Common myeloid progenitor, CD34-positive (primary cell): ENCODE measurements at regions not wholly inside any gene's neighbourhood (a gene's known extent, or its start where the extent isn't known, plus 50 kb on each side); places are given as distances from the start of the nearest gene placed in this dataset.

Experiments
- CTCF ChIA-PET: fragments of 350-600 bp; sonication (Branson Sonifier 250); formaldehyde crosslinking; loops from one replicate; lab custom pipeline; 2021; ENCODE audit warnings: antibody characterized with exemption; lab: Charles Lee
- POLR2A ChIA-PET: fragments of 350-600 bp; sonication (Branson Sonifier 250); formaldehyde crosslinking; loops from one replicate; lab custom pipeline; 2021; ENCODE audit warnings: antibody characterized with exemption; lab: Charles Lee
- DNase-seq, 3 donors: peaks; one replicate each; pipeline versions ENCODE4 v3.0.0 to v3.0.0-alpha.2; 2013
- H3K27ac ChIP-seq, 2 experiments: 1 replicate in 1 of 2; 2 replicates in 1 of 2; pipeline ENCODE4 v1.7.0; 2013; ENCODE audit warnings: inconsistent platforms in 2 of 2, low read length in 2 of 2, mild to moderate bottlenecking in 2 of 2, low read depth in 1 of 2, moderate library complexity in 1 of 2; ENCODE audit not compliant: severe bottlenecking in 2 of 2, insufficient read depth in 1 of 2, poor library complexity in 1 of 2
- H3K27me3 ChIP-seq, 5 experiments: replicated peaks in 2 of 5; 1 replicate in 3 of 5; 2 replicates in 2 of 5; pipeline versions ENCODE4 v1.6.1 to v1.7.0; 2013; ENCODE audit warnings: low read length in 4 of 5, mild to moderate bottlenecking in 2 of 5, moderate library complexity in 2 of 5, inconsistent platforms in 1 of 5; ENCODE audit not compliant: insufficient read depth in 5 of 5, control insufficient read depth in 4 of 5
- H3K36me3 ChIP-seq, 4 experiments: 1 replicate in 2 of 4; 2 replicates in 2 of 4; pipeline versions ENCODE4 v1.6.1 to v1.7.0; 2013; ENCODE audit warnings: low read length in 3 of 4, control low read depth in 1 of 4, mild to moderate bottlenecking in 1 of 4; ENCODE audit not compliant: control insufficient read depth in 4 of 4, insufficient read depth in 4 of 4
- H3K4me1 ChIP-seq, 4 experiments: 1 replicate in 3 of 4; 2 replicates in 1 of 4; pipeline versions ENCODE4 v1.6.1 to v1.7.1; 2013; ENCODE audit warnings: low read length in 3 of 4, mild to moderate bottlenecking in 3 of 4, control low read depth in 1 of 4, inconsistent platforms in 1 of 4, moderate library complexity in 1 of 4; ENCODE audit not compliant: control insufficient read depth in 4 of 4, insufficient read depth in 4 of 4; ENCODE audit errors: control extremely low read depth in 1 of 4
- H3K4me3 ChIP-seq, 7 experiments: 1 replicate in 4 of 7; 2 replicates in 3 of 7; pipeline versions ENCODE4 v1.5.1 to v1.7.0; 2013; ENCODE audit warnings: mild to moderate bottlenecking in 7 of 7, low read length in 6 of 7, moderate library complexity in 6 of 7, inconsistent platforms in 2 of 7, low read depth in 2 of 7, control low read depth in 1 of 7; ENCODE audit not compliant: insufficient read depth in 4 of 7, control insufficient read depth in 1 of 7; ENCODE audit errors: extremely low read depth in 1 of 7
- H3K9me3 ChIP-seq, 5 experiments: 1 replicate in 4 of 5; 2 replicates in 1 of 5; pipeline versions ENCODE4 v1.6.1 to v1.7.1; 2013; ENCODE audit warnings: low read length in 4 of 5, mild to moderate bottlenecking in 2 of 5, inconsistent platforms in 1 of 5, low read depth in 1 of 5, moderate library complexity in 1 of 5; ENCODE audit not compliant: control insufficient read depth in 4 of 5, insufficient read depth in 2 of 5; ENCODE audit errors: control extremely low read depth in 1 of 5
- WGBS: methylation state at CpG from one replicate; pipeline ENCODE4 v1.1.5; 2013; ENCODE audit not compliant: insufficient coverage; 5-methylcytosine and 5-hydroxymethylcytosine counted together

DNA sequence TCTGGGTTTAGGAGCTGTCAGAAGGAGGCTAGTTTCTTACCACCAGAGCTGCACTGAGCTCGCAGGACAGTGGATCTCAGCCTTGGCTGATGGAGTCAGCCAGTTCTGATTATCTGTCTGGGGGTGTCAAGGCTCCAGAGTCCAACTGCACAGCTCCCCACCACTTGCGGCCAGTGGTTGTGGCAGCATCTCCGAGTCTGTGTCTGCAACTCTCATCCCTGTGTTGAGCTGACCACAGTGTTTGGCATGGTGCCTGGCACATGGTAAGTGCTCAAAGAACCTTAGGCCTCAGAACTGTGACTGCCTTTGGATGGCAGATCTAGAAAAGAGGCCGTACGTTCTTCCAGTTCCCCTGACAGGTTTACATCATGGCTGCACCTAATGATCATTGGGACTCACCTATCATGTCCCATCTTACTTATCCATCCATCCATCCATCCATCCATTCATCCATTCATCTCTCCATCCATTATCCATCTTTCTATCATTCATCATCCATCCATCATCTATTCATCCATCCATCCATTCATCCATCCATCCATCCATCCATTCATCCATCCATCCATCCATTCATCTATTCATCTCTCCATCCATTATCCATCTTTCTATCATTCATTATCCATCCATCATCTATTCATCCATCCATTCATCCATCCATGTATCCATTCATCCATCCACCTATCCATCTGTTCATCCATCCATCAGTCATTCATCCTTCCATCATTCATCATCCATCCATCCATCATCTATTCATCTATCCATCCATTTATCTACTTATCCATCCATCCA is 114.5 kb downstream of the CRYAA start:
- H3K9me3 ChIP-seq = no peaks in the 10 kb centered on the region
- H3K36me3 ChIP-seq = no peaks in the 10 kb centered on the region
- CTCF ChIA-PET = no interaction called here
- no peak overlapping the region for H3K27ac ChIP-seq
- H3K4me3 ChIP-seq = no peak overlapping the region
- 91% methylated on average over 5 of the region's 5 CpGs for WGBS
- no peak for DNase-seq
- H3K4me1 ChIP-seq = no peaks in the 10 kb centered on the region
- H3K27me3 ChIP-seq = peaks cover 0 to 10% (median 2%) of the 10 kb centered on the region in 5 experiments
- POLR2A ChIA-PET = no interaction called here

GRCh38 chr21:43282358-43283120 is 113.7 kb downstream of the CRYAA start:
- no peak overlapping the region for H3K4me3 ChIP-seq
- ChIA-PET POLR2A (no interaction called here), CTCF (interaction anchor here (1.6 kb wide), 1 partner anchor 10 kb away, joined by 5 read pairs; no protein-coding TSS in a partner anchor)
- WGBS = 92% methylated on average over 19 of the region's 23 CpGs
- no peaks in the 10 kb centered on the region for H3K36me3 ChIP-seq
- H3K27ac ChIP-seq = no peak overlapping the region
- H3K27me3 ChIP-seq = peaks cover 0 to 18% (median 7%) of the 10 kb centered on the region in 5 experiments
- H3K9me3 ChIP-seq = no peaks in the 10 kb centered on the region
- DNase-seq = no peak
- H3K4me1 ChIP-seq = no peaks in the 10 kb centered on the region

- 90% methylated on average over 11 of the region's 12 CpGs for WGBS
- no peaks in the 10 kb centered on the region for H3K9me3 ChIP-seq
- peaks cover 0 to 26% (median 8%) of the 10 kb centered on the region in 5 experiments for H3K27me3 ChIP-seq
- H3K27ac ChIP-seq = no peak overlapping the region
- H3K4me1 ChIP-seq = no peaks in the 10 kb centered on the region
- no peaks in the 10 kb centered on the region for H3K36me3 ChIP-seq
- CTCF ChIA-PET = interaction anchor here (1.6 kb wide), 1 partner anchor 9 kb away, joined by 5 read pairs; no protein-coding TSS in a partner anchor
- POLR2A ChIA-PET = no interaction called here
- DNase-seq = no peak
- no peak overlapping the region for H3K4me3 ChIP-seq
Measured at GRCh38 chr21:43281661-43282357, 113.0 kb downstream of the CRYAA start.

- Histone ChIP-seq H3K4me1 (no peaks in the 10 kb centered on the region), H3K9me3 (no peaks in the 10 kb centered on the region), H3K4me3 (no peak overlapping the region), H3K27me3 (peaks cover 0 to 33% (median 10%) of the 10 kb centered on the region in 5 experiments), H3K27ac (no peak overlapping the region), H3K36me3 (no peaks in the 10 kb centered on the region)
- ChIA-PET POLR2A (no interaction called here), CTCF (interaction anchor here (1.6 kb wide), 1 partner anchor 8 kb away, joined by 5 read pairs; no protein-coding TSS in a partner anchor)
- WGBS = 76% methylated on average over 7 of the region's 17 CpGs
- no peak for DNase-seq
Measured at GRCh38 chr21:43280949-43281633, 112.3 kb downstream of the CRYAA start.

DNA sequence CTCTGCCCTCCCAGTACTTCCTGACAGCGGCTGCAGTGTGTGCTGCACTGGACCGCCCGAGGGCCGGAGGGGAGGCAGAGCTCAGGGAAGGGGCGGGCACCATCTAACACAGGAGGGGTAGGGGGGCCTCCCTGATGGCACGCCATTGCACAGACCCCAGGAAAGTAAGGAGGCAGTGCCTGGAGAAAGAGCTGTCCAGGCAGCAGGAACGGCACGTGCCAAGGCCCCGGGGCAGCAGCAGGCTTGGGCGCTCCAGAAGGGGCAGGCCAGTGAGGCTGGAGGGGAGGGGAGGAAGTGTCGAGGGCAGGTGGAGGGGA is 110.7 kb downstream of the CRYAA start:
- WGBS = 90% methylated on average over 2 of the region's 11 CpGs
- Histone ChIP-seq H3K4me1 (no peaks in the 10 kb centered on the region), H3K9me3 (no peaks in the 10 kb centered on the region), H3K27me3 (peaks cover 0 to 46% (median 10%) of the 10 kb centered on the region in 5 experiments), H3K36me3 (no peaks in the 10 kb centered on the region), H3K27ac (no peak overlapping the region), H3K4me3 (no peak overlapping the region)
- POLR2A ChIA-PET = no interaction called here
- CTCF ChIA-PET = no interaction called here
- no peak for DNase-seq

DNA sequence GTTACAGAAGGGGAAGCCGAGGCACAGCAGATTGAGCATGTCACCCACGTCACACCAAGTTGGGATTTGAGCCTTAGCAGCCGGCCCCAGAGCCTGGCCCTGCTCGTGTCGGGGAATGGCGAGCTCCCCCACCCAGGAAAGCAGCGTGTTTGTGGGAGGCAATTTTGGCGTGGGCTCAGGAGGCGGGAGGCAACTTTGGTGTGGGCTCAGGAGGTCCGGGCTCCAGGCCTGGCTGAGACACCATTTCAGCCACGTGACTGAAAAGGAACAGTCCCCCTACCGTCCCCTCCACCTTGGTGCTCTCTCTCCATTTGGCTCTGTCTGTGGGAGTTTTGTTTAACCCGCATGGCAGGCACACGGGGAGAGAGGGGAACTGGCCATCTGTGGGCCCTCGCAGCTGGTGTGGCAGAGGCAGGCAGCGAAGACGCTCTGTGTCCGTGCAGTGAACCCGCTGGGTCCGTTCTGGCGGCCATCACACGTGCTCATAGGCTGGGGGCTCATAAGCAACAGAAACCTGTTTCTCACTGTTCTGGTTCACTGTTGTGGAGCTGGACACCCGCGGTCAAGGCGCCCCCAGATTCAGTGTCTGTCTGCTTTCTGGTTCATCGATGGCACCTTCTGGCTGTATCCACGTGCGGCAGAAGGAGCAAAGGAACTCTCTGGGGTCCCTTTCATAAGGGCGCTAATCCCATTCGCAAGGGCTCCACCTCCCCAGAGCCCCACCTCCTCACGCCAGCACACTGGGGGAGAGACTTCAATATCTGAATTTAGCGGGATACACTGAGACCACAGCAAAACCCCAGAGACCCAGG is 110.2 kb downstream of the CRYAA start:
- Histone ChIP-seq H3K9me3 (no peaks in the 10 kb centered on the region), H3K36me3 (no peaks in the 10 kb centered on the region), H3K27ac (no peak overlapping the region), H3K4me1 (no peaks in the 10 kb centered on the region), H3K27me3 (peaks cover 0 to 46% (median 10%) of the 10 kb centered on the region in 5 experiments), H3K4me3 (no peak overlapping the region)
- 88% methylated on average over 26 of the region's 32 CpGs for WGBS
- POLR2A ChIA-PET = no interaction called here
- CTCF ChIA-PET = interaction anchor here (1.8 kb wide), 1 partner anchor 72 kb away, joined by 6 read pairs; no protein-coding TSS in a partner anchor
- DNase-seq = no peak
